HCT116 (cell line): ENCODE measurements at regions not wholly inside any gene's neighbourhood (a gene's known extent, or its start where the extent isn't known, plus 50 kb on each side); places are given as distances from the start of the nearest gene placed in this dataset.

Experiments used
- ATAC-seq: fragments of 200-7000 bp; cut with Tn5 transposase; 2 replicates; pipeline ENCODE4 v1.9.1; 2020; ENCODE audit warnings: mild to moderate bottlenecking, moderate library complexity
- BruUV-seq: library from RNA; stranded (reverse); fragments of 400-500 nt; replicated peaks from 2 replicates; lab custom pipeline; 2021; lab: Mats Ljungman, UMichigan
- CTCF ChIA-PET: fragments of 300-600 bp; sonication (Branson Sonifier 250); formaldehyde crosslinking; loops from one replicate; lab custom pipeline; 2021; ENCODE audit warnings: antibody characterized with exemption; lab: Charles Lee
- POLR2A ChIA-PET: fragments of 300-600, 350-600 bp; sonication (Branson Sonifier 250); formaldehyde crosslinking; loops from one replicate; lab custom pipeline; 2021; ENCODE audit warnings: antibody characterized with exemption; lab: Charles Lee
- RAD21 ChIA-PET, 2 experiments: fragments of 300-600 bp; sonication (Branson Sonifier 250); formaldehyde crosslinking; loops; one replicate each; lab custom pipeline; 2023; ENCODE audit warnings: low total read pairs in 2 of 2; ENCODE audit not compliant: uncharacterized antibody in 2 of 2, unreplicated experiment in 2 of 2, low non-redundant PET in 1 of 2; lab: Charles Lee
- DNase-seq: peaks from one replicate; pipeline ENCODE4 v3.0.0-alpha.2; 2010; ENCODE audit warnings: low read depth, low spot score
- H2AFZ ChIP-seq: fragments of 200-600 bp; shearing (Covaris generic), sonication (generic); 2 replicates; pipeline ENCODE4 v1.6.1; 2017; ENCODE audit warnings: low read depth, mixed run types, mixed read lengths, antibody characterized with exemption, low read length; ENCODE audit not compliant: poor library complexity, severe bottlenecking
- H3K27ac ChIP-seq: 2 replicates; pipeline ENCODE4 v1.5.1; 2012; ENCODE audit warnings: low read depth, low read length
- H3K27me3 ChIP-seq: fragments of 200-600 bp; sonication (generic); 2 replicates; pipeline ENCODE4 v1.6.1; 2016; ENCODE audit warnings: mixed run types, low read length, mixed read lengths; ENCODE audit not compliant: insufficient read depth
- H3K36me3 ChIP-seq, 2 experiments: fragments of 200-500 bp in 1 of 2; fragments of 200-600 bp in 1 of 2; sonication (Bioruptor generic) in 1 of 2; sonication (generic) in 1 of 2; 2 replicates each; pipeline versions ENCODE4 v1.5.1 to v1.6.1; 2014 to 2016; ENCODE audit warnings: low read length in 2 of 2, inconsistent platforms in 1 of 2, mixed read lengths in 1 of 2, mixed run types in 1 of 2; ENCODE audit not compliant: insufficient read depth in 2 of 2, control insufficient read depth in 1 of 2
- H3K4me1 ChIP-seq, 2 experiments: fragments of 200-600 bp in 1 of 2; sonication (generic) in 1 of 2; 2 replicates each; pipeline versions ENCODE4 v1.5.1 to v1.6.1; 2012 to 2017; ENCODE audit warnings: low read length in 2 of 2, inconsistent platforms in 1 of 2, mild to moderate bottlenecking in 1 of 2, mixed read lengths in 1 of 2, mixed run types in 1 of 2, moderate library complexity in 1 of 2; ENCODE audit not compliant: insufficient read depth in 2 of 2, control insufficient read depth in 1 of 2
- H3K4me2 ChIP-seq: fragments of 200-600 bp; sonication (generic); 2 replicates; pipeline ENCODE4 v1.6.1; 2017; ENCODE audit warnings: mixed run types, low read length, mixed read lengths
- H3K4me3 ChIP-seq, 2 experiments: fragments of 200-600 bp in 1 of 2; sonication (generic) in 1 of 2; replicated peaks in 1 of 2; 2 replicates each; pipeline ENCODE4 v1.5.1; 2011 to 2016; ENCODE audit warnings: low read length in 2 of 2, control low read depth in 1 of 2, low read depth in 1 of 2, mild to moderate bottlenecking in 1 of 2, mixed read lengths in 1 of 2, mixed run types in 1 of 2
- H3K79me2 ChIP-seq: fragments of 200-600 bp; sonication (generic); 2 replicates; pipeline ENCODE4 v1.6.1; 2017; ENCODE audit warnings: mild to moderate bottlenecking, mixed run types, low read length, moderate library complexity, mixed read lengths; ENCODE audit not compliant: insufficient read depth
- H3K9ac ChIP-seq: fragments of 200-600 bp; sonication (generic); 2 replicates; pipeline ENCODE4 v1.6.1; 2016; ENCODE audit warnings: low read length, mixed read lengths
- H3K9me2 ChIP-seq: fragments of 200-600 bp; sonication (generic), shearing (Covaris generic); 2 replicates; pipeline ENCODE4 v1.6.1; 2017; ENCODE audit warnings: mixed run types, mild to moderate bottlenecking, moderate library complexity; ENCODE audit not compliant: insufficient read depth
- H3K9me3 ChIP-seq, 2 experiments: fragments of 200-500 bp in 1 of 2; fragments of 200-600 bp in 1 of 2; sonication (Bioruptor generic) in 1 of 2; sonication (generic) in 1 of 2; 2 replicates each; pipeline ENCODE4 v1.6.1; 2014 to 2017; ENCODE audit warnings: low read length in 2 of 2, mixed read lengths in 2 of 2, inconsistent platforms in 1 of 2, low read depth in 1 of 2, mild to moderate bottlenecking in 1 of 2, mixed run types in 1 of 2, moderate library complexity in 1 of 2; ENCODE audit not compliant: control insufficient read depth in 1 of 2, insufficient read depth in 1 of 2
- H4K20me1 ChIP-seq: fragments of 200-600 bp; sonication (generic), shearing (Covaris generic); 2 replicates; pipeline ENCODE4 v1.6.1; 2017; ENCODE audit warnings: mixed run types, mild to moderate bottlenecking, moderate library complexity; ENCODE audit not compliant: insufficient read depth
- ATF3 ChIP-seq: IDR thresholded peaks from 2 replicates; pipeline ENCODE4 v1.6.1; 2012
- CEBPB ChIP-seq: IDR thresholded peaks from 2 replicates; pipeline ENCODE4 v1.6.1; 2012; ENCODE audit warnings: low read depth
- CTCF ChIP-seq, 3 experiments: fragments of 200-600 bp in 1 of 3; sonication (generic) in 1 of 3; IDR thresholded peaks in 2 of 3; conservative IDR thresholded peaks in 1 of 3; 2 replicates each; pipeline ENCODE4 v1.5.1; 2012 to 2017; ENCODE audit warnings: low read depth in 2 of 3, low read length in 2 of 3, antibody characterized with exemption in 1 of 3, borderline replicate concordance in 1 of 3, control low read depth in 1 of 3, mild to moderate bottlenecking in 1 of 3, mixed read lengths in 1 of 3, mixed run types in 1 of 3, moderate library complexity in 1 of 3; ENCODE audit not compliant: insufficient read depth in 1 of 3
- EZH2 ChIP-seq: fragments of 200-600 bp; sonication (generic); IDR thresholded peaks from 2 replicates; pipeline ENCODE4 v1.6.1; 2017; ENCODE audit warnings: antibody characterized with exemption, mixed run types
- EZH2phosphoT487 ChIP-seq: fragments of 200-600 bp; IDR thresholded peaks from 2 replicates; pipeline ENCODE4 v1.6.1; 2018; ENCODE audit warnings: antibody characterized with exemption, borderline replicate concordance
- FOSL1 ChIP-seq: IDR thresholded peaks from 2 replicates; pipeline ENCODE4 v1.6.1; 2012; ENCODE audit warnings: low read depth
- JUND ChIP-seq: IDR thresholded peaks from 2 replicates; pipeline ENCODE4 v1.6.1; 2012
- POLR2AphosphoS5 ChIP-seq: IDR thresholded peaks from 2 replicates; pipeline ENCODE4 v1.6.1; 2011; ENCODE audit warnings: mild to moderate bottlenecking, low read depth, low read length, moderate library complexity
- REST ChIP-seq: IDR thresholded peaks from 2 replicates; pipeline ENCODE4 v1.6.1; 2012; ENCODE audit warnings: low read depth
- SIN3A ChIP-seq: IDR thresholded peaks from 2 replicates; pipeline ENCODE4 v1.6.1; 2012; ENCODE audit warnings: low read depth
- SRF ChIP-seq: IDR thresholded peaks from 2 replicates; pipeline ENCODE4 v1.6.1; 2012; ENCODE audit warnings: low read depth
- TCF7L2 ChIP-seq: IDR thresholded peaks from 2 replicates; pipeline ENCODE4 v1.7.0; 2011; ENCODE audit warnings: borderline replicate concordance, inconsistent platforms; ENCODE audit not compliant: insufficient read depth, insufficient read length; ENCODE audit errors: extremely low read depth
- ZBTB33 ChIP-seq: IDR thresholded peaks from 2 replicates; pipeline ENCODE4 v1.6.1; 2011; ENCODE audit warnings: mild to moderate bottlenecking, low read length, moderate library complexity; ENCODE audit not compliant: insufficient replicate concordance; ENCODE audit errors: extremely low read depth
- ZFX ChIP-seq: fragments of 450-650 bp; IDR thresholded peaks from 2 replicates; pipeline ENCODE4 v1.6.1; 2017
- ZNF274 ChIP-seq: fragments of 200-500 bp; sonication (Bioruptor generic); IDR thresholded peaks from 2 replicates; pipeline ENCODE4 v1.6.1; 2014; ENCODE audit warnings: mild to moderate bottlenecking, low read depth, low read length, inconsistent platforms
- intact Hi-C: fragments of 100-400 bp; cut with micrococcal nuclease; formaldehyde crosslinking; loops from 2 replicates; pipeline ENCODE4 v1.10.0; 2022

- Histone ChIP-seq H3K4me3 (no peak overlapping the region), H2AFZ (no peak overlapping the region), H3K27ac (no peak overlapping the region), H3K4me1 (no peaks in the 10 kb centered on the region), H3K27me3 (0 out of 2 replicates have a peak, but pooled peaks cover 4% of the 10 kb centered on the region), H3K4me2 (no peak overlapping the region), H3K9ac (no peak overlapping the region), H3K79me2 (no peaks in the 10 kb centered on the region), H3K36me3 (no peaks in the 10 kb centered on the region), H3K9me2 (no peaks in the 10 kb centered on the region), H3K9me3 (no peaks in the 10 kb centered on the region), H4K20me1 (no peaks in the 10 kb centered on the region)
- intact Hi-C loops, result loop anchor here (2.0 kb wide), 1 partner anchor 33 kb away; no protein-coding TSS in a partner anchor
- no TSS peak for BruUV-seq
- ChIA-PET RAD21 (no interaction called here), POLR2A (no interaction called here), CTCF (no interaction called here)
- TF ChIP-seq ZBTB33 (no peak), SIN3A (no peak), REST (no peak), ATF3 (no peak), TCF7L2 (no peak), CTCF (IDR thresholded peaks at IDR 0.05 in 2 of 3, conservative IDR thresholded peaks at IDR 0.05 in 1 of 3; ENCODE audit: borderline replicate concordance in 1 of 3, insufficient read depth in 1 of 3, low read depth in 2 of 3, low read length in 2 of 3) (no peak), ZFX (no peak), FOSL1 (no peak), EZH2 (no peak), JUND (no peak), POLR2AphosphoS5 (no peak), SRF (no peak), ZNF274 (no peak), EZH2phosphoT487 (no peak), CEBPB (no peak)
- ATAC-seq (no peak), DNase-seq (no peak)
These were observed 601.0 kb downstream of the XIRP2 start for GRCh38 chr2:167489325-167489724.
